RWPE2 (cell line): ENCODE measurements at regions not wholly inside any gene's neighbourhood (a gene's known extent, or its start where the extent isn't known, plus 50 kb on each side); places are given as distances from the start of the nearest gene placed in this dataset.

Source experiments
- ATAC-seq: fragments of 200-7000 bp; cut with Tn5 transposase; 3 replicates; pipeline ENCODE4 v1.9.1; 2021; ENCODE audit warnings: low read depth
- DNase-seq: peaks from one replicate; pipeline ENCODE4 v3.0.0-alpha.2; 2020; ENCODE audit warnings: low spot score
- H3K27ac ChIP-seq: fragments of 450-650 bp; 2 replicates; pipeline ENCODE4 v1.5.1; 2017; ENCODE audit warnings: mild to moderate bottlenecking; ENCODE audit not compliant: poor library complexity, severe bottlenecking
- H3K27me3 ChIP-seq: fragments of 250-450 bp; sonication (Bioruptor Pico); 2 replicates; pipeline ENCODE4 v1.5.1; 2021; ENCODE audit warnings: mild to moderate bottlenecking, moderate library complexity; ENCODE audit not compliant: insufficient read depth, poor library complexity, severe bottlenecking
- H3K36me3 ChIP-seq: fragments of 250-450 bp; sonication (Bioruptor Pico); 2 replicates; pipeline ENCODE4 v1.5.1; 2020; ENCODE audit warnings: low read depth, mild to moderate bottlenecking, moderate library complexity
- H3K4me1 ChIP-seq: fragments of 250-450 bp; sonication (Bioruptor Pico); 2 replicates; pipeline ENCODE4 v1.5.1; 2021; ENCODE audit warnings: mild to moderate bottlenecking, moderate library complexity; ENCODE audit not compliant: insufficient read depth, poor library complexity, severe bottlenecking
- H3K4me3 ChIP-seq: fragments of 250-450 bp; sonication (Bioruptor Pico); 2 replicates; pipeline ENCODE4 v1.5.1; 2021; ENCODE audit warnings: mild to moderate bottlenecking, moderate library complexity; ENCODE audit not compliant: severe bottlenecking
- H3K9me3 ChIP-seq: fragments of 250-450 bp; sonication (Bioruptor Pico); 2 replicates; pipeline ENCODE4 v1.5.1; 2021; ENCODE audit warnings: mild to moderate bottlenecking, moderate library complexity; ENCODE audit not compliant: severe bottlenecking
- TF ChIP-seq, protein P1 (sequence below): fragments of 450-650 bp; IDR thresholded peaks from one replicate; pipeline ENCODE4 v1.5.1; 2017; ENCODE audit warnings: mild to moderate bottlenecking, moderate library complexity; ENCODE audit not compliant: poor library complexity, severe bottlenecking

DNA sequence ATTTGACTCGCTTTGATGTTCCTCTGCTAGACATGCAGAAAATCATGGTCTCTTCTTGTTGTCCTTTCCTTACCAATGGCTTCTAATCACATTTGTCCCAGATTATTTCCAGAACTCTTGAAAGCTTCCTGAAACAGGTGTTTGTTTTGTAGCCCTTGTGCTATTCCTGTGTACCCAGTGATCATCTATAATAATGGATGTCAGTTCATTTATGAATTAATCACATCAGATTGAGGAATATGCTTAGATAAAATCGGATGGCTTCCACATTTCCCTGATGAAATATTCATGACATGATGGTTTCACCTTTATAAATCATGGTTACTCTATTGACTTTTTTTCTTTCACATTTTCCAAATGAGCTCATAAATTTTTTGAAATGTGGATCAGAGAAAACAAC is 359.0 kb upstream of the DMAC1 start:
- TF ChIP-seq, protein P1, sequence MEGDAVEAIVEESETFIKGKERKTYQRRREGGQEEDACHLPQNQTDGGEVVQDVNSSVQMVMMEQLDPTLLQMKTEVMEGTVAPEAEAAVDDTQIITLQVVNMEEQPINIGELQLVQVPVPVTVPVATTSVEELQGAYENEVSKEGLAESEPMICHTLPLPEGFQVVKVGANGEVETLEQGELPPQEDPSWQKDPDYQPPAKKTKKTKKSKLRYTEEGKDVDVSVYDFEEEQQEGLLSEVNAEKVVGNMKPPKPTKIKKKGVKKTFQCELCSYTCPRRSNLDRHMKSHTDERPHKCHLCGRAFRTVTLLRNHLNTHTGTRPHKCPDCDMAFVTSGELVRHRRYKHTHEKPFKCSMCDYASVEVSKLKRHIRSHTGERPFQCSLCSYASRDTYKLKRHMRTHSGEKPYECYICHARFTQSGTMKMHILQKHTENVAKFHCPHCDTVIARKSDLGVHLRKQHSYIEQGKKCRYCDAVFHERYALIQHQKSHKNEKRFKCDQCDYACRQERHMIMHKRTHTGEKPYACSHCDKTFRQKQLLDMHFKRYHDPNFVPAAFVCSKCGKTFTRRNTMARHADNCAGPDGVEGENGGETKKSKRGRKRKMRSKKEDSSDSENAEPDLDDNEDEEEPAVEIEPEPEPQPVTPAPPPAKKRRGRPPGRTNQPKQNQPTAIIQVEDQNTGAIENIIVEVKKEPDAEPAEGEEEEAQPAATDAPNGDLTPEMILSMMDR = no peak
- H3K36me3 ChIP-seq = no peaks in the 10 kb centered on the region
- H3K9me3 ChIP-seq = no peaks in the 10 kb centered on the region
- no peak overlapping the region for H3K4me3 ChIP-seq
- no peak overlapping the region for H3K27ac ChIP-seq
- H3K4me1 ChIP-seq = no peaks in the 10 kb centered on the region
- no peaks in the 10 kb centered on the region for H3K27me3 ChIP-seq
- ATAC-seq (no peak), DNase-seq (no peak)

GRCh38 chr9:8157683-8158324 is 358.2 kb upstream of the DMAC1 start:
- H3K4me3 ChIP-seq = no peak overlapping the region
- no peaks in the 10 kb centered on the region for H3K9me3 ChIP-seq
- TF ChIP-seq, protein P1 = no peak
- no peaks in the 10 kb centered on the region for H3K27me3 ChIP-seq
- no peaks in the 10 kb centered on the region for H3K4me1 ChIP-seq
- H3K36me3 ChIP-seq = no peaks in the 10 kb centered on the region
- DNase-seq (no peak), ATAC-seq (no peak)
- H3K27ac ChIP-seq = no peak overlapping the region

- ATAC-seq = no peak
- DNase-seq = no peak
- Histone ChIP-seq H3K4me3 (no peak overlapping the region), H3K9me3 (no peaks in the 10 kb centered on the region), H3K27me3 (no peaks in the 10 kb centered on the region), H3K4me1 (no peaks in the 10 kb centered on the region), H3K27ac (no peak overlapping the region), H3K36me3 (no peaks in the 10 kb centered on the region)
- TF ChIP-seq, protein P1 = no peak
Measured at GRCh38 chr9:8156346-8156745, 356.8 kb upstream of the DMAC1 start.

- Histone ChIP-seq H3K9me3 (no peaks in the 10 kb centered on the region), H3K4me1 (no peaks in the 10 kb centered on the region), H3K36me3 (no peaks in the 10 kb centered on the region), H3K4me3 (no peak overlapping the region), H3K27ac (no peak overlapping the region), H3K27me3 (no peaks in the 10 kb centered on the region)
- no peak for ATAC-seq
- DNase-seq = no peak
- TF ChIP-seq, protein P1 = no peak
Measured at GRCh38 chr9:8155706-8156105, 356.1 kb upstream of the DMAC1 start.

- DNase-seq = no peak
- no peak for ATAC-seq
- TF ChIP-seq, protein P1 = no peak
- no peak overlapping the region for H3K27ac ChIP-seq
- H3K4me3 ChIP-seq = no peak overlapping the region
- H3K36me3 ChIP-seq = no peaks in the 10 kb centered on the region
- no peaks in the 10 kb centered on the region for H3K27me3 ChIP-seq
- no peaks in the 10 kb centered on the region for H3K4me1 ChIP-seq
- no peaks in the 10 kb centered on the region for H3K9me3 ChIP-seq
Measured at GRCh38 chr9:8143677-8144076, 344.1 kb upstream of the DMAC1 start.
